A673 (cell line): ENCODE measurements at regions not wholly inside any gene's neighbourhood (a gene's known extent, or its start where the extent isn't known, plus 50 kb on each side); places are given as distances from the start of the nearest gene placed in this dataset.

Source experiments
- CTCF ChIP-seq: fragments of 300-800, 200-600 bp; sonication (generic); conservative IDR thresholded peaks from 2 replicates; pipeline ENCODE4 v1.5.1; 2017; ENCODE audit warnings: low read depth, mild to moderate bottlenecking, antibody characterized with exemption, low read length, moderate library complexity, mixed read lengths
- EZH2 ChIP-seq: fragments of 200-600 bp; sonication (generic); IDR thresholded peaks from 2 replicates; pipeline ENCODE4 v1.6.1; 2017; ENCODE audit warnings: borderline replicate concordance, low read depth, mild to moderate bottlenecking, mixed read lengths, antibody characterized with exemption, low read length; ENCODE audit not compliant: poor library complexity, severe bottlenecking

- TF ChIP-seq CTCF (no peak), EZH2 (no peak)
These were observed 81.8 kb upstream of the ALCAM start for GRCh38 chr3:105284876-105285275.
